Non-pigmented ciliary epithelial cell (primary cell): ENCODE measurements at regions not wholly inside any gene's neighbourhood (a gene's known extent, or its start where the extent isn't known, plus 50 kb on each side); places are given as distances from the start of the nearest gene placed in this dataset.

Source experiments
- DNase-seq: peaks from one replicate; pipeline ENCODE4 v3.0.0-alpha.2; 2010; ENCODE audit warnings: low read depth

- DNase-seq = no peak
Observed at GRCh38 chr9:118306801-118307200, 602.6 kb downstream of the TLR4 start.

DNA sequence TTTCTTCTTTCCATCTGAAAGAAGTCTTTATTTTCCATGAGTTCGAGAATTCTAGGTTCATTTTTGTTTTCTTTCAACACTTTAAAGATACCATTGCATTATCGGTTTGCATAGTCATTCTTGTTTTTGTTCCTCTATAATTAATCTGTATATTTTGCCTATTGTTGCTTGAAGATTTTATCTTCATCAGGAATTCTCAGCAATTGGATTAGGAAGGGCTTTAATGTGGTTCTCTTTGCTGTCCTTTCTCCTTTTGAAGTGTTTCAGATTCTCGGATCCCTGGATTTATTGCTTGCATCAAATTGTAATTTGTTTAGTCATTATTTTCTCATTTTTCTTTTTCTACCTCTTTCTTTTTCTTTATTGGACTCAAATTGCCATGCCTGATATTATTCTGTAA, 609.8 kb downstream of the TLR4 start:
- no peak for DNase-seq

- no peak for DNase-seq
Observed at GRCh38 chr9:118316831-118317343, 612.7 kb downstream of the TLR4 start.

- no peak for DNase-seq
Observed at GRCh38 chr9:118318770-118319431, 614.7 kb downstream of the TLR4 start.

GRCh38 chr9:118321788-118322187, 617.6 kb downstream of the TLR4 start:
- no peak for DNase-seq

DNA sequence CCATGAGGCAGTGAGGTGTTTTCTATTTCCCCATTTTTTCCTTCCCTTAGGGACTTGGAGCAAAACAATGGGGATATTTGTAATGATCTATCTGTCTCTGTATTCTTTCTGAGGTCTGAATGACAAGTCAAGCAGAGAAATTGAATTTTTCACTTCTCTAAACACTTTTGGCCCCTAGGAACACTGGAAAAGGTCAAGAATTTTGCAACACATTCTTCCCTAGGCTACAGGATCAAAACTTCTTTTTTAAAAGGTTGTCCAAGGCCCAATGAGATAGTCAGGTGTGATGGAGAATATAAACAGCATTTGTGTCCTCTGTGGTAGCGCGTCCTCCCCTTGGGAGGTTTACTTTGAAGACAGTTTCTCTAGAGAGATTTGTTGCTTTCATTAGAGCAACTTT, 620.5 kb downstream of the TLR4 start:
- no peak for DNase-seq

DNA sequence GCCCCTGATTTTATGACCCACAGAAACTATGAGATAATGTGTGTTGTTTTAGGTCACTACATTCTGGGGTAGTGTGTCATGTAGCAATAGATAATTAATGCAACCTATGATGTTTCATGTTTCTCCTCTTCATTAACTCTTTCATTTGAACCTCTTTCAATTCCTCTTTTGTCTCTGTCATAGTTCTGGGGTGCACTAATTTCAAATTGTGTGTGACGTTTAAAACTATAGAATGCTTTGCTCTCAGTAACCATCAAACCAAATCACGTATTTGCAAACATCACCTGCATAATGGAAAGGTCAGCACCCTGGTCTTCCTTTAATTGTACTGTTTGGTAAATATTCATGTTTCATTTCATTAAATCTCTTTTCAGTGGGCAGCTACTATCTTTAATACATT, 621.6 kb downstream of the TLR4 start:
- no peak for DNase-seq

- DNase-seq = no peak
Observed at GRCh38 chr9:118326326-118326725, 622.1 kb downstream of the TLR4 start.

DNA sequence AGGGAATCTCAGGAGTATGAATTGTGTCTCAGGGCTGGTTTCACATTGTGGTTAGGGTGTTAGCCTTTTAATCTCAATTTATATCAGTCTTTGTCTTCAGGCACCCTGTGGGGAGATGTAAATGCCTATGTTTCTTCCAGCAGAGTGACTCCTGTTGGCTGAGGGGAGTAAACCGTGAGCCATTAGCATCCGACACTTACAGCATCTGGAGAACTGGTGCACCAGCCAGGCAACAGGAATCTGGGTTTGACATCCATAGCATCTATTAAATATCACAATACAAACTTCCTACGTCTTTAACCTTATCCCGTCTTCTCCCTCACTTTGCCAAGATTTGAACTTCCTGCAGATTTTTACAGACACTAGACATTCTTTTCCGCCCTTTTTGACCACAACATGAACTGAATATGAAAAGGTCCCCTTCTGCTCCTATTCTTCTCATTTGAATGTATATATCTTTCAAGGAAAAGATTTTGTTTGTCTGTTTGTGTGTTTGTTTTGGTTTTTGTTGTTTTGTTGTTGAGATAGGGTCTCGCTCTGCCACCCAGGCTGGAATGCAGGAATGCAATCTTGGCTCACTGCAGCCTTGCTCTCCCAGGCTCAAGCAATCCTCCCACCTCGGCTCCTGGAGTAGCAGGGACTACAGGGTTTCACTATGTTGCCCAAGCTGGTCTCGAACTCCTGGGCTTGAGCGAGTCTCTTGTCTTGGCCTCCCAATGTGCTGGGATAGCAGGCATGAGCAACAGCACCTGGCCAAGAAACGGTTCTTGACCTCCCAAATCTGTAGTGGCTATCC, 626.2 kb downstream of the TLR4 start:
- DNase-seq = no peak

DNA sequence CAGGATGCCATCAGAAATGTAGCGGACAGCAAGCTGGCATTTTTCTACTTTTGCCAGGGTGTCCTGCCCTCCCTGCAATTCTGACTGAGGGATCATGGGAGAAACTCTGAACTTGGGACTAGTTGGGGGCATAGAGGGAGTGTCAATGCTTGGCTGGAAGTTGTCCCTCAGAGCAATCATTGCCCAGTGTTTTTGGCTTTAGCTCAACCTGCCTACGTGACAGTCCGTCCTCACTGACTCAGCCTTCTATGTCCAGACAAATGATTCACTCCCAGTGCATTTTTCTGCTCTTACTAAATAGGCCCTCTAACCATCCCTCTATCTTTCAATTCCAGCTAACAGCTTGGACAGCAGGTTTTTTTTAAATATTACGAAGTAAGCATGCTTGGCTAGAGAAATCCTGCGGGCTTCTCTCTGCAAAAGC, 627.4 kb downstream of the TLR4 start:
- peak; percentile 55 for DNase-seq

DNA sequence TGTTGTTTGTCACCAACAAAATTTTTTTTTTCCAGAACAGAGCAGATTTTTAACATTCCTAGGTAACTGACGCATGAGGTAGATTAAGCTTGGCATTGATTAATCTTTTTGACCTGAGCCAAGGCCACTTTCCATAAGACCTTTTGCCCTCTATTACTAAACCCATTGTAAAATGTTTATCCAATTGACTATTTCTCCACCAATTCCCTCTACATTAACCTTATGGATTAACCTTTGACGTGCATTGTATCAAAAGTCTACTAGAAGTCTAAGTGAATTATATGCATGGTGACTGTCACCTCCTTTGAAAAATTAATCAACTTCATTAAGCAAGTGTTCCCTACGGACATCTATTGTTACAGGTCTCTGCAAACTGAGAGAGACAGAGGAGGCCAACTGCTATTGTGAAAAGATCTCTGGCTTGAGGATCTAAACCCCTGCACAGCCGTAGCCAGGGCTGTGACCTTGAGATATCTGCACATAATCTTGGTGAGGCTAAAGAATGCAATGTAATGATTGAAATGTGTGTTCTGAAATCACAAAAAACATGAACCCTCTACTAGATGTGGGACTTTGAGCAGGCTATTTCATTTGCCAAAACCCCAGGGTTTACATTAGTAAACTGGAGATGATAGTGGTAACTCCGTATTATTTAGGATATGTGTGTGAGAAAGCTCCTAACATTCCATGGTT, 632.2 kb downstream of the TLR4 start:
- DNase-seq = no peak

DNA sequence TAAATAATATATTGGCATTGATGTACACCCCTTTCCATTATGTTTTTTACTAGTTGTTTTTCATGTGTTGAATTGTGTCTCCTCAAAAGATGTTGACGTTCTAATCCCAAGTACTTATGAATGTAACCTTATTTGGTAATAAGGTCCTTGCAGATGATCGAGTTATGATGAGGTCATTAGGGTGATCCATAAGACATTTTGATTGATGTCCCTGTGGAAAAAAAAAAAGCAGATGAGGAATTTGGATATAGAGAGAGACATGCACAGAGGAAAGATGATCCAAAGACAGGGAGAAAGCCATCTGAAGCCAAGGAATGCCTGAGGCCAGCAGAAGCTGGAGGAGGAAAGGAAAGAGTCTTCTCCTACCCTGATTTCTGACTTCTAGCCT, 632.7 kb downstream of the TLR4 start:
- DNase-seq = no peak

DNA sequence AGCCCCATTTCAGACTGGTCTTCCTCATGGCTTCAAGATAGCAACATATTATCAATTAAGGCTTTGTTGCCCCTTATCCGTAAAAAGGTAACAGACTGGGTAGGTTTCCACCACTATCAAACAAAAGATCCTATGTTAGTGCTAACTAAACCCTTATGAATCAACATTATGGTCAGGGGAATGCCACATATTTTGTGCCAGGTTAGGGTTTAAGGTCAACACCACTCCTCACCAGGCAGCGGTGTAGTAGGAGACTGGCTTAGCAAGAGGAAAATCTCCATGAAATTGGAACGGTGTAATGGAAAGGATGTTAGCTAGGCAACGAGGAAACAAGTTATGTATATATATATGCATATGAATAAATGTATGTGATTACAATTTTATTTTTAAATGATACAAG, 655.8 kb downstream of the TLR4 start:
- no peak for DNase-seq

DNA sequence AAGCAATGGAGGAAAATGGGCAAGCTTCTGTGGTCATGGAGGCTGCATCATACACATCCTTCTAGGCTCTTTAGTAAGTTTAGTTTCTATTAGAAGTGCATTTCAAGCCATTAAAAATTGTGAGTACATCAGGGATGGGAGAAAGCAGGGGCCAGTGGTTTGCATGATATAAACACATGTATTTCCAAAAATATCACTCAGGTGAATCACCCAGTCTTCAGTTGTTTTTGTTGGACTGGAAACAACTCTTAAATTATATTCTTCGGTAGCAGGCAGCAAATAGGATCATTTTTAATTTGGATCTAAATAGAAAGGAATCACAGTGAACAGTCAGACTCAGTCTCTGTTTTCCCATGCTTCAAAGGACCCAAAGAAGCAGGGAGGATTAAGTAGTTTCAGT, 657.9 kb downstream of the TLR4 start:
- no peak for DNase-seq

DNA sequence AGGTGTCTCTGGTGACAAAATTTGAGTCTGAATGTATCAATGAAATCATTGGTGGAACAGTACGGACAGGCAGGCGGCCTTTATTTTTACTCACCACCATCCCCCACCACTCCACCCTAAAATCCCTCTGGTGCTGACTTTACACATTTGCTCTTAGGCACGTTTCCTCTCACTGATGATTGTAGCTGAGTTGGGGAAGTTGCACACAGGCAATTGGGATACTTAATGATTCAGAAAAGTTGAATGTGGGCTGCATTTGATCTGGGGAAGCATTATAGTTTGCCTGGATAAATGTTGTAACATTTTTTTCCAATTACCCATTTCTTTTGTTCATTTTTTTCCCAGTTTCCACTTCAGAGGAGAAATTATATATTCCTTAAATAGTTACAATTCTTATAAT, 658.4 kb downstream of the TLR4 start:
- DNase-seq = no peak

DNA sequence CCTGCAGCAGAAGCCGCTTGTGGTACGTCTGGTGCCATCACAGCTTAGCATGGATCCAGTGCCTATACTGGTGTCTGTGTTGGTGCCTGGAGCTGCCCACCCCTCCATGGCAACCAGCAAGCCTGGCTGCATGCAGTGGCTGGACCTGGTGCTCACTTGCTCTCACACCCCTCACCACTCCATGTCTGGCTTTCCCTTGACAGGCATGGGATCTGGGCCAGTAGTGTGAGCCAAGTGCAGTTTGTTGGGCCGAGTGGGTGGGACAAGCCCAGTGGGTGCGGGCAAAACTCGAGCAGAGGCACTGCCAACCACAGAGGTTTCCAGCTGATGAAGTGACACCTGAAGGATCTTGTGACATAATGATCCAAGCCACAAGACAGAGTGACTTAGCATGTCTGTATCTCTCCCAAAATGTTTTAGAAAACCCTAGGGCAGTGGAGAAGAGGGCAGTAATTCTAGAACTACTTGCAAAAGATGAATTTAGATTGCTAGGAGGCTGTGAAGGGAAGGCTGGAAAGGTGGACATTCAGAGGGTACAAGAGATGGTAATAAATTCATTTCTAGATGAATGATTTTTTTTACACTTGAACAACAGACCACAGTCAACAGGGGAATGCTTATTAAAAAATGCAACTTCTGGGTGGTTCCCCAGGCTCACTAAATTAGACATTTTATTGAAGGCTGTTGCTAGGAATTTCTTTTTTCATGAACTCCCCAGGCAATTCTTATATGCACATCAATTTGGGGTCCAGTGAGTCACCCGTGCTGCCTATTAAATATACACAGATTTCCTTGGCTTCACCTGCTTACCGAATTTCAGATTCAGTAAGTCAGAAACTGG, 660.3 kb downstream of the TLR4 start:
- DNase-seq = no peak

- no peak for DNase-seq
Observed at GRCh38 chr9:118366228-118366627, 662.0 kb downstream of the TLR4 start.

DNA sequence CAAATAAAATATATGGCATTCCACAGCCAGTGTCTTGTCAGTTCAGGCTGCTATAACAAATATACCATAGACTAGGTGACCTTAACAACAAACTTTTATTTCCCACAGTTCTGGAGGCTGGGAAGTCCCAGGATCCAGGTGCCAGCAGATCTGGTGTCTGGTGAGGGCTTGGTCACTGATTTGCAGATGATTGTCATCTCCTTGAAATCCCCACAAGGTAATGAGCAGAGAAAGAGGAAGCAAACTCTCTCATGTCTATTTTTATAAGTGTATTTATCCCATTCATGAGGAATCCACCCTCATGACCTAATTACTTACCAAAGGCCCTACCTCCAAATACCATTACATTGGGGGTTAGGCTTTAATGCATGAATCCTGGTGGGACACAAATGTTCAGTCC, 663.2 kb downstream of the TLR4 start:
- DNase-seq = no peak

- no peak for DNase-seq
Observed at GRCh38 chr9:118384531-118385100, 680.4 kb downstream of the TLR4 start.

GRCh38 chr9:118395415-118395814, 691.2 kb downstream of the TLR4 start:
- DNase-seq = no peak

GRCh38 chr9:118401546-118401945, 697.3 kb downstream of the TLR4 start:
- no peak for DNase-seq

DNA sequence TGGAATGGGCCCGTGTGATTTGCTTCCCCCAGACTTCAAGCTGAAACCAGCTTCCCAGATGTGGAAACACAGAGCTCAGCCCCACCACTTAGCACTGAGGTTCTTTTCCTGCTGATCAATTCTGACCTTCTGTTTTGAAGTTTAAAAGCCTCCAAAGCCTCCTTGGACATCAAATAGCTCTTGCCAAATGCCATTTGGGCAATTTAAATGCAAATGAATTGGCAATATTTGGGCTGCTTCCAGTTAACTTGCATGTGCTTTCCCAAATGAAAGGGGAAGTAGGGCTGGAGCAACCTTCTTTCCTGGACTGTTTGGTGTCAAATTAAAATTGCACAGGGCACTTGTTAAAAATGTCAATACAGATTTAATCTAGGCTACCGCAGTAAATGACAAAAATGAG, 710.5 kb downstream of the TLR4 start:
- DNase-seq = no peak
